Endothelial cell of umbilical vein (primary cell): ENCODE measurements at regions not wholly inside any gene's neighbourhood (a gene's known extent, or its start where the extent isn't known, plus 50 kb on each side); places are given as distances from the start of the nearest gene placed in this dataset.

Experiments
- BruUV-seq: library from RNA; stranded (reverse); fragments of 400-500 nt; replicated peaks from 2 replicates; lab custom pipeline; 2021; lab: Mats Ljungman, UMichigan
- CTCF ChIA-PET: fragments of 300-600, 350-600 bp; sonication (Branson Sonifier 250); formaldehyde crosslinking; loops from one replicate; lab custom pipeline; 2021; ENCODE audit warnings: antibody characterized with exemption, inconsistent platforms; lab: Charles Lee
- POLR2A ChIA-PET: fragments of 300-600, 350-600 bp; sonication (Branson Sonifier 250); formaldehyde crosslinking; loops from one replicate; lab custom pipeline; 2021; ENCODE audit warnings: antibody characterized with exemption, inconsistent platforms; lab: Charles Lee
- DNase-seq: peaks from one replicate; pipeline ENCODE4 v3.0.0-alpha.2; 2011; ENCODE audit warnings: low read depth, low spot score
- FAIRE-seq: peaks from 2 replicates; lab custom pipeline; 2011; peaks lifted over from hg19 to GRCh38; lab: Jason Lieb, UNC
- H2AFZ ChIP-seq: 2 replicates; pipeline ENCODE4 v1.6.0; 2012; ENCODE audit warnings: low read depth, low read length, control low read depth, inconsistent platforms
- H3K27ac ChIP-seq: 2 replicates; pipeline ENCODE4 v1.5.1; 2011; ENCODE audit warnings: low read depth, mild to moderate bottlenecking, control low read depth, low read length, moderate library complexity; ENCODE audit not compliant: insufficient read depth
- H3K27me3 ChIP-seq, 2 experiments: 2 replicates each; pipeline versions ENCODE4 v1.6.0 to v1.6.1; 2011; ENCODE audit warnings: low read length in 2 of 2, mixed read lengths in 1 of 2; ENCODE audit not compliant: control insufficient read depth in 2 of 2, insufficient read depth in 2 of 2
- H3K36me3 ChIP-seq, 2 experiments: 2 replicates in 1 of 2; 3 replicates in 1 of 2; pipeline ENCODE4 v1.5.1; 2011; ENCODE audit warnings: low read length in 2 of 2, mild to moderate bottlenecking in 1 of 2, moderate library complexity in 1 of 2; ENCODE audit not compliant: control insufficient read depth in 2 of 2, insufficient read depth in 2 of 2; ENCODE audit errors: extremely low read depth in 1 of 2
- H3K4me1 ChIP-seq: 3 replicates; pipeline ENCODE4 v1.5.1; 2011; ENCODE audit warnings: mild to moderate bottlenecking, low read length; ENCODE audit not compliant: control insufficient read depth, insufficient read depth; ENCODE audit errors: extremely low read depth
- H3K4me2 ChIP-seq: 2 replicates; pipeline ENCODE4 v1.6.1; 2011; ENCODE audit warnings: low read length, control low read depth, mixed read lengths; ENCODE audit not compliant: insufficient read depth
- H3K4me3 ChIP-seq, 3 experiments: fragments of 200-600 bp in 1 of 3; sonication (generic), shearing (Covaris generic) in 1 of 3; replicated peaks in 1 of 3; 2 replicates each; pipeline ENCODE4 v1.5.1; 2011 to 2016; ENCODE audit warnings: control low read depth in 3 of 3, low read length in 3 of 3, mild to moderate bottlenecking in 2 of 3, inconsistent platforms in 1 of 3, low read depth in 1 of 3, moderate library complexity in 1 of 3; ENCODE audit not compliant: insufficient read depth in 1 of 3
- H3K79me2 ChIP-seq: 2 replicates; pipeline ENCODE4 v1.6.0; 2012; ENCODE audit warnings: low read length, inconsistent platforms; ENCODE audit not compliant: control insufficient read depth, insufficient read depth
- H3K9ac ChIP-seq: replicated peaks from 2 replicates; pipeline ENCODE3; 2011; ENCODE audit warnings: low read length, control low read depth; ENCODE audit not compliant: insufficient read depth; ENCODE audit errors: extremely low read depth
- H3K9me1 ChIP-seq: replicated peaks from 3 replicates; pipeline ENCODE4 v1.6.0; 2011; ENCODE audit warnings: mild to moderate bottlenecking, low read length; ENCODE audit not compliant: control insufficient read depth, insufficient read depth; ENCODE audit errors: extremely low read depth
- H3K9me3 ChIP-seq: replicated peaks from 2 replicates; pipeline ENCODE4 v1.5.1; 2012; ENCODE audit warnings: low read length, inconsistent platforms; ENCODE audit not compliant: control insufficient read depth, insufficient read depth
- H4K20me1 ChIP-seq: replicated peaks from 2 replicates; pipeline ENCODE3; 2011; ENCODE audit warnings: mild to moderate bottlenecking, low read length; ENCODE audit not compliant: control insufficient read depth, insufficient read depth; ENCODE audit errors: extremely low read depth
- EZH2 ChIP-seq: IDR thresholded peaks from 2 replicates; pipeline ENCODE4 v1.6.1; 2012; ENCODE audit warnings: borderline replicate concordance, low read depth, mild to moderate bottlenecking, moderate library complexity, low read length, inconsistent platforms; ENCODE audit not compliant: severe bottlenecking
- FOS ChIP-seq: IDR thresholded peaks from 2 replicates; pipeline ENCODE4 v1.6.1; 2011; ENCODE audit warnings: mild to moderate bottlenecking, low read length, moderate library complexity, borderline replicate concordance; ENCODE audit not compliant: insufficient read depth
- GATA2 ChIP-seq: IDR thresholded peaks from 2 replicates; pipeline ENCODE4 v1.7.0; 2011; ENCODE audit warnings: low read depth, mild to moderate bottlenecking, moderate library complexity, mixed read lengths, low read length; ENCODE audit not compliant: insufficient read length, insufficient read depth
- JUN ChIP-seq: IDR thresholded peaks from 2 replicates; pipeline ENCODE4 v1.6.1; 2011; ENCODE audit warnings: borderline replicate concordance, low read depth; ENCODE audit not compliant: insufficient read length, insufficient read depth
- MYC ChIP-seq: IDR thresholded peaks from one replicate; pipeline ENCODE4 v1.6.1; 2011; ENCODE audit warnings: mild to moderate bottlenecking, low read depth, low read length
- POLR2A ChIP-seq: IDR thresholded peaks from 2 replicates; pipeline ENCODE4 v1.6.1; 2012; ENCODE audit warnings: low read depth, mild to moderate bottlenecking, control low read depth, low read length
- POLR2AphosphoS5 ChIP-seq: IDR thresholded peaks from 2 replicates; pipeline ENCODE4 v1.6.1; 2012; ENCODE audit warnings: low read depth, mild to moderate bottlenecking, control low read depth, low read length, moderate library complexity; ENCODE audit not compliant: insufficient read depth
- dilution Hi-C: fragments of 300-500 bp; cut with MboI; formaldehyde crosslinking; loops from one replicate; pipeline ENCODE4 v1.15.0; 2019; ENCODE audit warnings: low sequenced_read_pairs; ENCODE audit not compliant: extremely low pct_ligation_motif_present
- intact Hi-C: fragments of 100-400 bp; cut with micrococcal nuclease; formaldehyde crosslinking; loops from one replicate; pipeline ENCODE4 v1.10.0; 2022
- TF ChIP-seq, protein P1 (sequence below): IDR thresholded peaks from 2 replicates; pipeline ENCODE4 v1.6.1; 2011; ENCODE audit not compliant: insufficient read depth, insufficient read length
- TF ChIP-seq, protein P2 (sequence below), 2 donors: IDR thresholded peaks; 1 replicate in 1 of 2; 2 replicates in 1 of 2; pipeline ENCODE4 v1.5.1; 2011; ENCODE audit warnings: low read length in 2 of 2, mild to moderate bottlenecking in 2 of 2, moderate library complexity in 2 of 2, control low read depth in 1 of 2, inconsistent platforms in 1 of 2, low read depth in 1 of 2; ENCODE audit not compliant: insufficient read depth in 1 of 2; ENCODE audit errors: extremely low read depth in 1 of 2

DNA sequence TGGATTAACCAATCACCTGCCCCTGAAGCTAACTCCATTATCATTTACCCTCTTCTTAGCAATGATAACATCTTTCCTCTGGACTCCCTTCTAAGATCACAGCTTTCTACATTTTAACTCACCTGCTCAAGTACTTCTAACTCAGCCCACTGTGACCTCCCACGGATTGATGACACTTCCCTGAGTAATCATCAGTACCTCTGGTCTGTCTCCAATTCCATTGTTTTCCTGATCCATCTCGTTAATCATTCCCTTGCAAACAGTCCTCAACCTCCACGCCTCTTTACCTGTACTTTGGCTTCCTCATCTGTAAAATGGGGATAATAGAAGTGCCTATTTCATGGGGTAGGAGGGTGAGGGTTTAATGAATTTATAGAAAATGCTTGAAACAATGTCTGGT, 195.3 kb upstream of the APP start:
- BruUV-seq: no TSS peak
- dilution Hi-C loops: no loop called here

GRCh38 chr21:26351661-26352060, 181.1 kb upstream of the APP start:
- H3K27me3 ChIP-seq: no peaks in the 10 kb centered on the region
- H3K9me1 ChIP-seq: no peaks in the 10 kb centered on the region
- dilution Hi-C loops: no loop called here
- no peaks in the 10 kb centered on the region for H4K20me1 ChIP-seq
- FAIRE-seq: no peak
- intact Hi-C loops: no loop called here
- no peak overlapping the region for H3K4me2 ChIP-seq
- H3K36me3 ChIP-seq: no peaks in the 10 kb centered on the region
- CTCF ChIA-PET: no interaction called here
- POLR2A ChIA-PET: no interaction called here
- no peak for TF ChIP-seq GATA2
- TF ChIP-seq POLR2A: no peak
- TF ChIP-seq EZH2: no peak
- TF ChIP-seq, protein P1, sequence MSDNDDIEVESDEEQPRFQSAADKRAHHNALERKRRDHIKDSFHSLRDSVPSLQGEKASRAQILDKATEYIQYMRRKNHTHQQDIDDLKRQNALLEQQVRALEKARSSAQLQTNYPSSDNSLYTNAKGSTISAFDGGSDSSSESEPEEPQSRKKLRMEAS: no peak
- no peak for TF ChIP-seq MYC
- no peak for TF ChIP-seq POLR2AphosphoS5
- TF ChIP-seq, protein P2, sequence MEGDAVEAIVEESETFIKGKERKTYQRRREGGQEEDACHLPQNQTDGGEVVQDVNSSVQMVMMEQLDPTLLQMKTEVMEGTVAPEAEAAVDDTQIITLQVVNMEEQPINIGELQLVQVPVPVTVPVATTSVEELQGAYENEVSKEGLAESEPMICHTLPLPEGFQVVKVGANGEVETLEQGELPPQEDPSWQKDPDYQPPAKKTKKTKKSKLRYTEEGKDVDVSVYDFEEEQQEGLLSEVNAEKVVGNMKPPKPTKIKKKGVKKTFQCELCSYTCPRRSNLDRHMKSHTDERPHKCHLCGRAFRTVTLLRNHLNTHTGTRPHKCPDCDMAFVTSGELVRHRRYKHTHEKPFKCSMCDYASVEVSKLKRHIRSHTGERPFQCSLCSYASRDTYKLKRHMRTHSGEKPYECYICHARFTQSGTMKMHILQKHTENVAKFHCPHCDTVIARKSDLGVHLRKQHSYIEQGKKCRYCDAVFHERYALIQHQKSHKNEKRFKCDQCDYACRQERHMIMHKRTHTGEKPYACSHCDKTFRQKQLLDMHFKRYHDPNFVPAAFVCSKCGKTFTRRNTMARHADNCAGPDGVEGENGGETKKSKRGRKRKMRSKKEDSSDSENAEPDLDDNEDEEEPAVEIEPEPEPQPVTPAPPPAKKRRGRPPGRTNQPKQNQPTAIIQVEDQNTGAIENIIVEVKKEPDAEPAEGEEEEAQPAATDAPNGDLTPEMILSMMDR (IDR thresholded peaks at IDR 0.05; ENCODE audit: extremely low read depth in 1 of 2, insufficient read depth in 1 of 2, low read depth in 1 of 2, low read length in 2 of 2): no peak
- TF ChIP-seq JUN: no peak
- no peak for TF ChIP-seq FOS
- H3K4me3 ChIP-seq: no peak overlapping the region
- no peaks in the 10 kb centered on the region for H3K79me2 ChIP-seq
- no peak for DNase-seq
- no peaks in the 10 kb centered on the region for H3K4me1 ChIP-seq
- H3K27ac ChIP-seq: no peak overlapping the region
- H2AFZ ChIP-seq: no peak overlapping the region
- H3K9me3 ChIP-seq: no peaks in the 10 kb centered on the region
- no peak overlapping the region for H3K9ac ChIP-seq
- no TSS peak for BruUV-seq

More for the DNA sequence above, 195.3 kb upstream of the APP start:
- ChIA-PET POLR2A (no interaction called here), CTCF (no interaction called here)
- Histone ChIP-seq H3K27me3 (peaks cover 0 to 2% of the 10 kb centered on the region in 2 experiments), H3K27ac (no peak overlapping the region), H3K36me3 (no peaks in the 10 kb centered on the region), H2AFZ (no peak overlapping the region), H3K9me1 (no peaks in the 10 kb centered on the region), H3K79me2 (no peaks in the 10 kb centered on the region), H3K9me3 (no peaks in the 10 kb centered on the region), H3K4me1 (no peaks in the 10 kb centered on the region), H3K4me3 (no peak overlapping the region), H3K4me2 (no peak overlapping the region), H3K9ac (no peak overlapping the region), H4K20me1 (no peaks in the 10 kb centered on the region)
- no peak for TF ChIP-seq POLR2A
- no peak for TF ChIP-seq FOS
- TF ChIP-seq, protein P1: no peak
- TF ChIP-seq GATA2: no peak
- no peak for TF ChIP-seq JUN
- TF ChIP-seq, protein P2 (IDR thresholded peaks at IDR 0.05; ENCODE audit: extremely low read depth in 1 of 2, insufficient read depth in 1 of 2, low read depth in 1 of 2, low read length in 2 of 2): no peak
- no peak for TF ChIP-seq EZH2
- DNase-seq: no peak
- intact Hi-C loops: no loop called here
- FAIRE-seq: no peak
